IPS DF 4.7 (cell line): ENCODE measurements at regions not wholly inside any gene's neighbourhood (a gene's known extent, or its start where the extent isn't known, plus 50 kb on each side); places are given as distances from the start of the nearest gene placed in this dataset.
"Not testable (repeated sequence)": the region's sequence is repeated elsewhere in the genome, so short reads cannot be mapped to it uniquely, and the experiment has no call there.

Source experiments
- DNase-seq: peaks from one replicate; pipeline ENCODE4 v3.0.0-alpha.2; 2013; ENCODE audit warnings: low spot score; ENCODE audit errors: extremely low read depth

DNA sequence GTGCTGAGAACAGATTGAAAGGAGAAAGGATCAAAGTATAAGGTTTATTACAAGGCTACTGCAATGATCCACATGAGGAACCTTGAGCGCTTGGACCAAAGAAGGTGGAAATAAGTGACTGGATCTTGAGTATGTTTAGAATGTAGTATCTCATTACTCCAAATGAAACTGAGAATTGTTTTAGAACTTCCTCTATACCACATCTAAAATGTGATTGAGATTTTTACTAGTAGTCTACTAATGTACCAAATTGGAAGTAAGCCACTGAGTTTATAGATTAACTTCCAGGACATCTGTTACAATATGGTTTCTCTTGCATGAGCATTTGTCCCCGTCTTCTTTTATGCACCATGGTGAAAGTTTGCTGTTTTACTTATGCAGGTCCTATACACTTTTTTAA, 300.5 kb downstream of the SUCLG1 start:
- DNase-seq = no peak

DNA sequence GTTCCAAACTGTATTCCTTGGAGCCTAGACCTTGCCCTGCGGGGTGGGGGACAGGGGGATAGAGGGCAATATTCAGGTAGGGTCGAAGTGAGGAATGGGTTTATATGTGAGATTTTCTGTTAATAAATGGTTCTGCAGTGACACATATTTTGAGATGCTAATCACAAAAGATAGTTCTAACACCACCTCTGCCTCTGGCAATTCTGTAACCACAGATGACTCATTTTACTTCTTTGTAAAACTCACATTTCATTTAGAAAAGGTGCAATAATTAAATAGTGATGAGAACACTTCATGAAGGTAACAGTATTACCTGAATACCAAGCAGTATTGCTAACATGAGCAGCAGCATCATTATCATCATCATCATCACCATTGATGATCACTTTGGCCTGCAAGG, 306.6 kb downstream of the SUCLG1 start:
- no peak for DNase-seq

DNA sequence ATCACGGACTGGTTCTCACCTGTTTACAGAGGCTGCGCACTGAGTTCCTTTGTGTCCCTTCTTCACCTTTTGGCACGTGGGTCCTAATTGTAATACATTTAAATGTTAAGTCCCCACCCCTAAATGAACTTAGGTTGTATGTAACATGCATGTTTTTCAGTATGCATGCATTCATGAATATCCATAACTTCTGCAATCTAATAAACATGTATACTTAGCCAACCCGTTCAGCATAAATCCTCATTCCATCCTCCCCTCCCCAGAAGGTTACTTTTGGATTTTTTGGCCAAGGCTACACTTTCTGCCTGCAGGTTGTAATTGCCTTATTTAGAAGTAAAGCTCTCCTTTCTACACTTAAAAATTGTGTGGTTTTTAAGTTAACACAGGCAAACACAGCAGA, 314.7 kb downstream of the SUCLG1 start:
- DNase-seq = no peak

DNA sequence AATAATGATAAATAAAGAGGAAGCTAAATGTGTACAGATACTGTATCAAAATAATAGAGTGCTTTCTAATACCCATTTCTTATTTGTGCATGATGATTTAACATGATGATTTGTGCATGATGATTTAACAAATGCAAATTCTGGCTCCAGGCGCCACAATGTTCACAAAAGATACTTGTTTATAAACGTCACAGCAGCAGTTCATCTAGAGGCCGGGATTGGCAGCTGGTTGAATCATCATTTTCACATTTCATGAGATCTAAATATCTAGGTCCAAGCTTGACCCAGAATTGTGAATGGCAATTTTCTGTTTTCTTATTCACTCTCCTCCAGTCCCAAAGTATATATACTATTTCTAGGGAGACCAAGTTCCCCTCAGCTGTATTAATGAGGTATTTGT, 322.0 kb downstream of the SUCLG1 start:
- no peak for DNase-seq

DNA sequence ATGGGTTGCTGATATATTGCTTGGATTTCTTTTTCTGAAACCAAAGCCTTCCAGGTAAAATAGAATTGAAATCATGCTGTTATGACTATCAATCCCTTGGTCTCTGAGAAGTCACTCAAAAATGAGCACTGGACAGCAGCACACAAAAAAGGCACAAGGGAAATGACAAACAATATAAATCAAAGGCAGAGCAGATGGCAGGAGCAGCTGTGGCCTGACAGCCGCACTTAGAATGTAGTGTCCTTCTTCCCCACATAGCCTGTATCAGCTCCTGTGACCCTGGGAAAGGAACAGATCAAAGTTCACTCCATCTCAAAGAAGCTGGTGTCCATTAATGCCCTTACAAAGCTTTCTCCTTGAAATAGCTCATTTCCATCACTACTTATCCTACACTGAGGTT, 326.7 kb downstream of the SUCLG1 start:
- DNase-seq = no peak

DNA sequence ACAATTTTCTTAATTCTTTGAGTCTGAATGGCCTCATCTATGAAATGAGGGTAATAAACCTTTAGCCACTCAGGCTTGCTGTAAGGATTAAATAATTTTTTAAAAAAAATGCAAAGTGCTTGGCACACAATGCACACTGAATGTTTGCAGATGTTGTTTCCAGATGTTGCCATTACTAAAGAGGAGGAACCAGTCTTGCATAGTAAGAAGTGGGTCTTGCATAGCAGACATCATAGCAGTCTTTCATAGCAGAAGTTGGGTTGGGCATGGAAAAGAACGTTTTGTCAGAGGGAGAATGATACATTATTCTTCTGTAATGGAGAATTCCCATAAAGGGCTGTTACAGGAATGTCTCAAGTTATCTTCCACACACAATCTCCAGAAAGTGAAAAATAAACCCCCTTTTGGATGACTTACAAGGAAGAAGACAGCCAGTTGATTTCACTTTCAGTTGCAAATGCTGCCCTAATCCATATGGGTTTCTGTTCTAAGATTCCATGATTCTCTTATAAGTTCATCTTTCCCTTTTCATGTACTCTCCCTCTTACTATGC, 327.7 kb downstream of the SUCLG1 start:
- DNase-seq = no peak

DNA sequence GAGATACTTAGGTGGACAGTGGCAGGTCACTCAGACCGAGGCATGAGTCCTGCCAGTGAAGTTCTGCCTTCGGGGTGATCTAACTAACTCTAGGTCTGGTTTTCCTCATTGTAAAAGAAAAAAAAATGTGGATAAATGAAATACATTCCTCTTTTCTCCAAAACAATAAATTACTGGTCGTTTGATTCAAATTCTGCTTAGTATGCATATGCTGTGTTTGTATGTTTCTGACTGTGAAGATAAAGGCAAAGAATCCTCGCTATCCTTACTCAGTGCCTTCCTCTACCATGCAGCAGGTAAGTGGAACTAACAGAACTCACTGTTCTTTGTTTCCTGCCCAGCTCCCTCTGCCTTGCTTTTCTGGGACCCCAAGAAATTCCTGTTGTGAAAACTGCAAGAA, 330.1 kb downstream of the SUCLG1 start:
- no peak for DNase-seq

DNA sequence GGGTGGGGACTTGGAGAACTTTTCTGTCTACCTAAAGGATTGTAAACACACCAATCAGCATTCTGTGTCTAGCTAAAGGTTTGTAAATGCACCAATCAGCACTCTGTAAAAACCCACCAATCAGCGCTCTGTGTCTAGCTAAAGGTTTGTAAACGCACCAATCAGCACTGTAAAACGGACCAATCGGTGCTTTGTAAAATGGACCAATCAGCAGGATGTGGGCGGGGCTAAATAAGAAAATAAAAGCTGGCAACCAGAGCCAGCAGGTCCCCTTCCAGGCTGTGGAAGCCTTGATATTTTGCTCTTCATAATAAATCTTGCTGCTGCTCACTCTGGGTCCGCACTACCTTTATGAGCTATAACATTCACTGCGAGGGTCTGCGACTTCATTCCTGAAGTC, 331.3 kb downstream of the SUCLG1 start:
- not testable (repeated sequence) for DNase-seq

DNA sequence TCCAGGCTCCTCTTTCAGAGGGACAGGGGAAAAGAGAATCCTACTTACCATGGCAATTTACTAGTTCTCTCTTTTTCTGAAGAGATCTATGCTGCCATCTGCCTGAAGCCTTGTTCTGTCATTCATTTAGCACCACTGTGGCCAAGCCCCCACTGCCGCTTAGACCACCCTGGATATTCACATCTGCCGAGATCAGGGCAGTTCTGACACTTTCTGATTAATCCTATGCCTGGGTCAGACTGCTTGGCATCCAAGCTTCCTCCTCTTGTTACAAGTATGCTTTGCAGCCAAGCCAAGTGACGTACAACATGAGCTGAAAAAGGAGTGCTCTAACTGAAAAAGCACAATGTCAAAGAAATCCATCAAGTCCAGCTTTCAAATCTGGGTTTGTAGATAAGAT, 332.6 kb downstream of the SUCLG1 start:
- DNase-seq = no peak

DNA sequence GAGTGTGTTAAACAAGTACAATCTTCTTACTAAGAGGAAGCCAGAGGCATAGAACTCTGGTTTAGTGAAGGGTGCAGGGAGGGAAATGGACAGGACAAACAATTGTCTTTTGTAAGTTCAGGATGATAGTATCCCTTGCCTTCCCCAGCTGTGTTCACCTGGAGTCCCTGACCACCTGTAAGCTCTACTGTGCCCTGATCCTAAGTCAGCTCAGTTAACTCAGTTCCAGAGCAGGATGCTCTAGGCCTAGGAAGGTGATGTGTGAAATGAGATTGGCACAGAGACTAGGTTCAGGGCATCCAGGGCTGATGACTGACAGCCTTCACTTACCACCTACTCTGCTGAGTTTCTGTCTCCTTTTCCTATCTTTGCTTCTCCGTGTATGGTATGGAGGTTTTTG, 333.0 kb downstream of the SUCLG1 start:
- no peak for DNase-seq

DNA sequence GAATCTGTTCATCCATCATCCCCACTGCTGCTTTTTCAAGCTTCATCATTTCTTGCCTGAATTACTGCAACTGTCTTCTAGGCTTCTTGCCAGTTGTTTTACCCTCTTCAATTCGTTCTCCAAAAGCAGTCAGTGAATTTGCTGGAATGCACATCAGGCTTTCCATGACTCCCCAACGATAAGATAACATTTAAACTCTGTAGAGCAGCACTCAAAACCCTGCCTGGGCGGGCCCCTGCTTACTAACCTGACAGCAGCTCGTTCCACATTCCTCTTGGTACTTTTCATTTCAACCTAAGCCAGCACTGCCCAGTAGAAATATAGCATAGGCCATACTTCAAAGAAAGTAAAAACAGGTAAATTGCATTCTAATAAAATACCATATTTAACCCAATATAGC, 342.9 kb downstream of the SUCLG1 start:
- no peak for DNase-seq

DNA sequence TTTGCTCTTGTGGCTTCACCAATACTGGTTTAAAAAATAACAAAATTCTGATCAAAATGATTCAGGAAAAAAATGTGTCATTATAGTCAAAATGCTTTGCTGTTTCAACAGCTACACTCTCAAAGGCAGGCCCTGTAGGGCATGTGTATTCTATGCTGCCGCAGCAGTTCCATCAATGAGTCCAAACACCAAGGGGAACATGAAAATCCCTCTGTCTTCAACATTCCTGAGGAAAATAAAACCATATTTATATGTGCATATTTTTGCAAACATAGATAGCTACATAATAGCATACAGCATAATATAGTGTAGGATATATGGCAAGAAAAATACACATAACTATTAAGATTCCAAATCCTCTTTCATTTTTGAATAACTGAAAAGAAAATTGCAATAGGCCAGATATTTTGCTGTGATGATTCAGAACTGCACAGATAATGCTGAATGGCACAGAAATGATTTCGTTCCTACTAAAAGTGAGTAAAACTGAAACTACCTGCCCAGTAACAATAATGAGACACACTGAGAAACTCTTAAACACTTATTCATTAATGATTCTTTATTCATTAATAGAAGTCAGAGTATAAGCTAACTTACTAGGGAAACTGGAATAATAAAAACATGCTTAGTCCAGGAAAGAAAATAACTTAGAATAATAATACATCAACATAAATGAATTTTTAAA, 343.8 kb downstream of the SUCLG1 start:
- DNase-seq = no peak

DNA sequence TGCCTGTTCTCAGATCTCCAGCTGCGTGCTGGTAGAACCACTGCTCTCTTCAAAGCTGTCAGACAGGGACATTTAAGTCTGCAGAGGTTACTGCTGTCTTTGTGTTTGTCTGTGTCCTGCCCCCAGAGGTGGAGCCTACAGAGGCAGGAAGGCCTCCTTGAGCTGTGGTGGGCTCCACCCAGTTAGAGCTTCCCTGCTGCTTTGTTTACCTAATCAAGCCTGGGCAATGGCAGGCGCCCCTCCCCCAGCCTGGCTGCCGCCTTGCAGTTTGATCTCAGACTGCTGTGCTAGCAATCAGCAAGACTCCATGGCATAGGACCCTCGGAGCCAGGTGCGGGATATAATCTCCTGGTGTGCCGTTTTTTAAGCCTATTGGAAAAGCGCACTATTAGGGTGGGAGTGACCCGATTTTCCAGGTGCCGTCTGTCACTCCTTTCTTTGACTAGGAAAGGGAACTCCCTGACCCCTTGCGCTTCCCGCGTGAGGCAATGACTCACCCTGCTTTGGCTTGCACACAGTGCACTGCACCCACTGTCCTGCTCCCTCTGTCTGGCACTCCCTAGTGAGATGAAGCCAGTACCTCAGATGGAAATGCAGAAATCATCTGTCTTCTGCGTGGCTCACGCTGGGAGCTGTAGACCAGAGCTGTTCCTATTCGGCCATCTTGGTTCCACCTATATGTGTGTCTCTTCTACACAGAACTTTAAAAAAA, 355.1 kb downstream of the SUCLG1 start:
- not testable (repeated sequence) for DNase-seq

DNA sequence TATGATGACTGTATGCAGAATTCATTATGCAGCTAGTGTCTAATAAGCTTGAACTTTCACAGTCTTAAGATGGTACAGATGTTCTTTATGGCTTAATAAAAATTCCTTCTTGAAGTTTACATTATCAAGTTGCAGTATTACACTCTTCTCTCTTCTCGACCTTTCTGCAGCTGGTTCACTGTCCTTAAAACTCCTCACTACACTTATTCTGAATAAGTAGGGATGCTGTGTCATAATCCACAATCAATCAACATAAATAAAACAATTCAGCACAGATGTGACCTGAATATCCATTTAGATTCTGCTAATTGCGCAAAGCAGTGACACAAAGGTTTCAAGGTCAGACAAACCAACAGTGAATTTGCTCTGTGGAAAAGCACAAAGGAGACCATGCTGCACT, 356.8 kb downstream of the SUCLG1 start:
- DNase-seq = no peak

DNA sequence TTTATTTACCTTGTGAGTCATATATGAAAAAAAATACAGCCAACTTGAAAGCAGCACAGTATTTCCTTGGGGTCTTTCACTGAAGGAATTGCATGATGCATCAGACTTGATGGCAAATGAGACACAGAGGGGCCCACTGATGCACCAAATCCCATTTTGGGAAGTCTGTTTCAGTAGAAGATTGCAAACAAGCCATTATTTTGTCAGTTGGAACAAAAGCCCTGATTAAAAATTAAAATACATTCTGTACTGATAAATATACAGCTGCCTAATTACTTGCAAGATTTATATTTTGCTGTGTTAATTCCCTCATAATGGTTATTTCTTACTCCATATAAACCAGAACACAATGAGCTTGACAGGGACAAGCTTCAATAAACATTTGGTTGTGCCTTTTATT, 370.4 kb downstream of the SUCLG1 start:
- DNase-seq = no peak

DNA sequence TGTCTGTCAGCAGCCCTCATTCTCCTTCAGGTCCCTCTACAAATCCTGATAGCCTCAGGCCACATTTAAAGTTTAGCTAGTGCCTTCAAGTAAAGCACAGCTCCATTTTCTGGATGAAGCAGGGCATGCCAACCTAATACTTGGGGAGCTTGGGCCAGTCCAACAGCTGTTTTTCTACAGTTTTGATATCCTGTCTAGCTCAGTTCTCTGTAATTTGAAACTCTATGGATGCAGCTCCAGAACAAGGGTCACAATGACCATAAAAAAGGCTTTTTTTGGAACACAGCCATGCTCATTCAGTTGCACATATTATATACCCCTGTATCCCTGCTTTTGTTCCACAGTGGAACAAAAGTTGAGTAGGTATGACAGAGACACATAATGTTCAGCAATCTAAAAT, 373.5 kb downstream of the SUCLG1 start:
- DNase-seq = no peak

DNA sequence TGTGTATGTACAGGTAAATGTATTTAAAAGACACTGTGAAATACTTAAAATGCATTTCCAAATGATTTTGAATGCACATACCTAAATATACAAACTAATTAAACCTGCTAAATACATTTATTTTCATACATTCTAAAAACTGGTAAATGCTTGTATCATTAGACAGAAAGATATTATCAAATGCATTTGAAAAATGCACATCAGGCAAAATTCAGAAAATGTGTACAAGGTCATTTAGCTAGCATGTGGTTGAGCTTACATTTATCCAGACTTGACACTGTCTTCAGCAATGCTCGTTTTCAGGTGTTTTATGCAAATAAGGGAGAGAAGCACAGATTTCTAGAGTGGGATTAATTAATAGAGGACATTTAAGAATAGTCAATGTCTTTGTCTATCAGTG, 374.2 kb downstream of the SUCLG1 start:
- no peak for DNase-seq

DNA sequence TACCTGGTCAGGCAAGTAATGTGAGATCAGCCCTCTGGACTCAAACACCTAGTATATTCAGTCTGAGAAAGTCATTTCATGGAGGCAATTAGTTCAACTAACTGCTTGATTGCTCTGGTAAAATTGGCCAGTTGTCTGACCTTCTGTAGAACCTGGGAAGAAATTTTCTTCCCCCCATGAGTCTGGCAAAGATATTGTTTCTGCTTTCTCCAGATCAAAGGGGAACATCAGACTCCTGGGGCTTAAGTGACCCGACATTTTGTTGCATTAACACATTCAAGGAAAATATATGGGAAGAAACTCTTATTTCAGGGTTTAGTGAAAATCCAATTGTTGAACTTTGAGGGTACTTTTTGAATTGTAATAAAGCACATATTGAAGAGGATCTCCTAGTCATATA, 375.1 kb downstream of the SUCLG1 start:
- no peak for DNase-seq

DNA sequence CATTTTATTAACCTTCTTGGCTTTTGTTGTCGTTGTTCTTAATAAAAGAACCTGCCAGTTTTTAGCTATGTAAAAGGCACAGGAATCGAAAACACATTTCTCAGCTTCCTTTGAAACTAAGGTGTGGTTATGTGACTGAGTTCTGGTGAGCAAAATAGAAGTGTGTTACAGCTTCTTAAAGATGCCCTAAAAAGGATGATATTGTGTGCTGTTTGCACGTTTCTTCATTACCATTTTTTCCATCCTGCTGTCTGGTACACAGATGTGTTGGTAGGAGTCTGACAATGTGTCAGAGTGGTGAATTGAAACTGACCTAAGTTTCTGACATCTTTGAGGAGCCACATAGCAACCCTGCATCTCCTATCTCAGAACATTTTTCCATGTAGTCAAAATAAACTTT, 380.6 kb downstream of the SUCLG1 start:
- no peak for DNase-seq

DNA sequence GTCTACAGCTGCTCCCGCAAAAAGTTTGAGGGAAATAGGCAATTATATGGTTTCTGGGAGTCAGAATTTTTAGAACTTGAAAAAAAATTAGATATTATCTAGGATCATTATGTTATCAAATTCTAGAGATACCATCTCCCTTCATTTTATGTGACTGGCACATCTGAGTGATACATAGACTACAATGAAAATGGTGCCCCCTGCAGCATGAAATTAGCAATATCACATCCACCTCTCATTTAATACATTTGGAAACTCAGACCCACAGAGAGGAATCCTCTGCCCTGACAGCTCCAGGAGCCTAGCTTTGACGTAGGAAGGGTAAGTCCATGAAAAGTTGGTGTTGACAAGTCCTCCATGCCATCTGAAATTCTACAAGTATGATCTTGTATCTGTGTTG, 381.6 kb downstream of the SUCLG1 start:
- no peak for DNase-seq

DNA sequence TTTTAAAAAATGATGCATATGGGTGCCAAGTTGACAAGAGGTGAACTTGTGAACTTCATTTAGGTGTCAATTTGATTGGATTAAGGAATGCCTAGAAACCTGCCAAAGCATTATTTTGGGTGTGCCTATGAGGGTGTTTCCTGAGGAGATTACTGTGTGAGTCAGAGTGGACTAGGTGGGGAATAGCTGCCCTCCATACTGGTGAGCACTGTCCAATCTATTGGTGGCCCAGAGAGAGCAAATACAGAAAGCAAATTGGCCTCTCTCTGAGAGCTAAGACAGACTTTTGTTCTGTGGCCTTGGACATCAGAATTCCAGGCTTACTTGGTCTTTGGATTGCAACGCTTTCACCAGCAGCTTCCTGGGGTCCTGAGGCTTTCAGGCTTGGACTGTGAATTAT, 388.0 kb downstream of the SUCLG1 start:
- DNase-seq = no peak

DNA sequence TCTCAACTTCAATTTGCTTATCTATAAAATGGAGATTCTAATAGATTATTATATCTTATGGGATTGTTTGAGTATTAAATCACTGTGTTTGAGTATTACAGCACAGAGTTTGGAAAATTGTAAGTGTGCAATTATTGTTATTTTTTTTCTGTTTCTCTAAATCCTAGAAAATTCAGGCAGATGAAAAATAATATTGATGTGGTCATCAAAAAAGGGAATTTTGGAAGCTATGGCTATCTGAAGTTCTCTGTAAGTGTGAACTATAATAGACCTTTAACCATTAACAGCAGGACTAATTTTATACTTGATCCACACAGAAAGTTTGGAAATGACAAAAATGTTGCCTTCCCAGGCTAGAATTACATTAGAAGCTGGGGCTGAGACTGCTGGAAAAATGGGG, 393.2 kb downstream of the SUCLG1 start:
- DNase-seq = no peak

DNA sequence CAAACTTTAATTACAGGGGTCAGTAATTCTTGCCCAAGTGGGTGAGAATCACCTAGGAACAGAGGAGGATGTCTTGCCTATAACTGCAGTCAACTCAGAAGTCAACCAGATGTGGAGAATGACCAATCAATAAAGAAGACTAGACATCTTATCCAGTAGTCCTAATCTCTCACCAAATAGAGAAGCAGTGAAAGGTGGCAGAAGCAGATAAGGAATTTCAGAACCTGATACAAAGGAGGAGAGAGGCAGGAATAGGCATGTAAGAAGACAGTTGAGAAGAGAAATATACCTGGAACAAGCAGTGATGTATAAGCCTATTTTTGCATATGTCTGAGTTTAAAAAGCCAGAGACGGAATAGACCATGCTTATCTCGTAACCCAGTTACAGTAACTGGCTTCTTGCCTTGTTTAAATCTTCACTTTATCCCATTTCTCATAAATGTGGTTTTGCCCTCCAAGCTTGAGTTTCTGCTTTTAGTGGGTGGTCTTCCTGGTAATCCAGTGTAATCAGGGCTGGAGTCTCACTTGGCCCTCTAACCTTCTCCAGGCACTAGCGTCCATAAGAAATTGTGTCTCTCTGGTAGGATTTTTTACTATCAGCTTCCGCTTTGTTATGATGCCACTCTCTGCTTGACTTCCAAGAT, 401.0 kb downstream of the SUCLG1 start:
- DNase-seq = no peak
